HEK293 (cell line): ENCODE measurements at regions not wholly inside any gene's neighbourhood (a gene's known extent, or its start where the extent isn't known, plus 50 kb on each side); places are given as distances from the start of the nearest gene placed in this dataset.

ENCODE experiments used
- CTCF ChIA-PET: fragments of 350-600 bp; formaldehyde crosslinking; extraction: SDS; loops from one replicate; lab custom pipeline; 2021; ENCODE audit warnings: antibody characterized with exemption; lab: Yijun Ruan, JAX
- POLR2A ChIA-PET: fragments of 300-600 bp; formaldehyde crosslinking; extraction: SDS; loops from one replicate; lab custom pipeline; 2020; ENCODE audit warnings: antibody characterized with exemption, inconsistent platforms; lab: Yijun Ruan, JAX
- H3K27ac ChIP-seq: fragments of 200-500 bp; sonication (Bioruptor generic); 2 replicates; pipeline ENCODE4 v1.5.1; 2014; ENCODE audit warnings: low read depth, low read length, control low read depth, inconsistent platforms; ENCODE audit errors: extremely low read depth
- H3K36me3 ChIP-seq, 2 experiments: fragments of 200-500 bp in 1 of 2; sonication (Bioruptor generic) in 1 of 2; 1 replicate in 1 of 2; 2 replicates in 1 of 2; pipeline ENCODE4 v1.5.1; 2014 to 2017; ENCODE audit warnings: inconsistent platforms in 2 of 2, low read length in 2 of 2; ENCODE audit not compliant: control insufficient read depth in 2 of 2, insufficient read depth in 1 of 2
- H3K4me1 ChIP-seq: fragments of 200-500 bp; sonication (Bioruptor generic); 2 replicates; pipeline ENCODE4 v1.5.1; 2014; ENCODE audit warnings: mild to moderate bottlenecking, low read length, inconsistent platforms; ENCODE audit not compliant: control insufficient read depth, insufficient read depth
- H3K4me3 ChIP-seq: 2 replicates; pipeline ENCODE4 v1.5.1; 2011; ENCODE audit warnings: low read depth, mild to moderate bottlenecking, control low read depth, low read length, moderate library complexity
- H3K9me3 ChIP-seq: fragments of 200-500 bp; sonication (Bioruptor generic); 2 replicates; pipeline ENCODE4 v1.5.1; 2014; ENCODE audit warnings: low read depth, low read length, inconsistent platforms; ENCODE audit not compliant: control insufficient read depth, insufficient read depth
- CTCF ChIP-seq: fragments of 450-650 bp; formaldehyde crosslinking; IDR thresholded peaks from 2 replicates; pipeline ENCODE4 v1.5.1; 2016; ENCODE audit warnings: missing biosample characterization, missing genetic modification characterization
- GLI2 ChIP-seq: fragments of 450-650 bp; formaldehyde crosslinking; IDR thresholded peaks from 2 replicates; pipeline ENCODE4; 2017; ENCODE audit warnings: missing biosample characterization, missing genetic modification characterization, low read depth, borderline replicate concordance
- KLF9 ChIP-seq: fragments of 450-650 bp; formaldehyde crosslinking; IDR thresholded peaks from 2 replicates; pipeline ENCODE4 v1.5.1; 2016; ENCODE audit warnings: missing biosample characterization, missing genetic modification characterization, low read depth
- OVOL3 ChIP-seq: fragments of 450-650 bp; formaldehyde crosslinking; IDR thresholded peaks from 2 replicates; pipeline ENCODE4 v1.5.1; 2016; ENCODE audit warnings: missing biosample characterization, missing genetic modification characterization
- PRDM10 ChIP-seq: fragments of 450-650 bp; formaldehyde crosslinking; IDR thresholded peaks from 2 replicates; pipeline ENCODE4 v1.5.1; 2016; ENCODE audit warnings: missing biosample characterization, missing genetic modification characterization
- SP3 ChIP-seq: fragments of 450-650 bp; formaldehyde crosslinking; IDR thresholded peaks from 2 replicates; pipeline ENCODE4 v1.5.1; 2016; ENCODE audit warnings: missing biosample characterization, missing genetic modification characterization
- TRIM28 ChIP-seq: IDR thresholded peaks from 2 replicates; pipeline ENCODE4 v1.6.1; 2011; ENCODE audit warnings: low read length, control low read depth, borderline replicate concordance
- ZBTB7A ChIP-seq: fragments of 450-650 bp; formaldehyde crosslinking; IDR thresholded peaks from 2 replicates; pipeline ENCODE4 v1.5.1; 2016; ENCODE audit warnings: low read depth, missing biosample characterization, missing genetic modification characterization
- ZEB2 ChIP-seq: fragments of 450-650 bp; formaldehyde crosslinking; IDR thresholded peaks from 2 replicates; pipeline ENCODE4 v1.5.1; 2016; ENCODE audit warnings: missing biosample characterization, missing genetic modification characterization
- ZNF148 ChIP-seq: fragments of 450-650 bp; formaldehyde crosslinking; IDR thresholded peaks from 2 replicates; pipeline ENCODE4 v1.5.0; 2017; ENCODE audit warnings: missing biosample characterization, missing genetic modification characterization, borderline replicate concordance
- ZNF169 ChIP-seq: fragments of 450-650 bp; formaldehyde crosslinking; IDR thresholded peaks from 2 replicates; pipeline ENCODE4 v1.5.1; 2016; ENCODE audit warnings: missing biosample characterization, missing genetic modification characterization
- ZNF18 ChIP-seq: fragments of 450-650 bp; formaldehyde crosslinking; IDR thresholded peaks from 2 replicates; pipeline ENCODE4 v1.5.1; 2016; ENCODE audit warnings: missing biosample characterization, missing genetic modification characterization
- ZNF223 ChIP-seq: fragments of 450-650 bp; formaldehyde crosslinking; IDR thresholded peaks from 2 replicates; pipeline ENCODE4 v1.5.1; 2016; ENCODE audit warnings: missing biosample characterization, missing genetic modification characterization
- ZNF292 ChIP-seq: fragments of 450-650 bp; formaldehyde crosslinking; IDR thresholded peaks from 2 replicates; pipeline ENCODE4 v1.5.1; 2016; ENCODE audit warnings: low read depth, missing biosample characterization, missing genetic modification characterization, borderline replicate concordance
- ZNF514 ChIP-seq: fragments of 450-650 bp; formaldehyde crosslinking; IDR thresholded peaks from 2 replicates; pipeline ENCODE4 v1.5.1; 2016; ENCODE audit warnings: missing biosample characterization, missing genetic modification characterization
- ZNF549 ChIP-seq: fragments of 450-650 bp; IDR thresholded peaks from 2 replicates; pipeline ENCODE4 v1.5.1; 2018; ENCODE audit warnings: missing biosample characterization, missing genetic modification characterization, mild to moderate bottlenecking, inconsistent platforms, moderate library complexity
- ZNF555 ChIP-seq: fragments of 450-650 bp; formaldehyde crosslinking; conservative IDR thresholded peaks from 2 replicates; pipeline ENCODE4 v1.5.1; 2017; ENCODE audit warnings: missing biosample characterization, mild to moderate bottlenecking, missing genetic modification characterization, inconsistent platforms
- ZNF600 ChIP-seq: fragments of 450-650 bp; formaldehyde crosslinking; IDR thresholded peaks from 2 replicates; pipeline ENCODE4 v1.5.1; 2016; ENCODE audit warnings: missing biosample characterization, missing genetic modification characterization
- ZNF610 ChIP-seq: fragments of 450-650 bp; formaldehyde crosslinking; IDR thresholded peaks from 2 replicates; pipeline ENCODE4 v1.5.1; 2016; ENCODE audit warnings: missing biosample characterization, missing genetic modification characterization, borderline replicate concordance
- ZNF626 ChIP-seq: fragments of 450-650 bp; sonication (Bioruptor Pico); formaldehyde crosslinking; IDR thresholded peaks from 2 replicates; pipeline ENCODE4 v1.5.1; 2018; ENCODE audit warnings: missing biosample characterization, missing genetic modification characterization, inconsistent platforms
- ZNF777 ChIP-seq: fragments of 450-650 bp; formaldehyde crosslinking; IDR thresholded peaks from 2 replicates; pipeline ENCODE4 v1.5.1; 2017; ENCODE audit warnings: missing biosample characterization, missing genetic modification characterization, borderline replicate concordance
- ZSCAN30 ChIP-seq: fragments of 450-650 bp; IDR thresholded peaks from 2 replicates; pipeline ENCODE4 v1.5.1; 2018; ENCODE audit warnings: missing biosample characterization, mild to moderate bottlenecking, missing genetic modification characterization, moderate library complexity

- H3K4me3 ChIP-seq: no peak overlapping the region
- ChIA-PET CTCF (interaction anchor here (1.4 to 1.5 kb wide), 2 partner anchors 35 to 535 kb away, joined by 3 to 5 read pairs; no protein-coding TSS in a partner anchor), POLR2A (interaction anchor here (1.5 kb wide), 1 partner anchor 9 kb away, joined by 3 read pairs; no protein-coding TSS in a partner anchor)
- H3K4me1 ChIP-seq: no peaks in the 10 kb centered on the region
- H3K9me3 ChIP-seq: no peaks in the 10 kb centered on the region
- H3K27ac ChIP-seq: no peak overlapping the region
- H3K36me3 ChIP-seq: no peaks in the 10 kb centered on the region
- no peak for TF ChIP-seq OVOL3 (tag by site-specific recombination)
- TF ChIP-seq SP3: no peak
- no peak for TF ChIP-seq ZEB2 (tag by site-specific recombination)
- no peak for TF ChIP-seq TRIM28
- TF ChIP-seq GLI2 (tag by site-specific recombination): no peak
- TF ChIP-seq ZNF549 (tag by site-specific recombination): no peak
- no peak for TF ChIP-seq ZNF600
- no peak for TF ChIP-seq ZBTB7A
- TF ChIP-seq ZNF169 (tag by site-specific recombination): no peak
- TF ChIP-seq ZNF18 (tag by site-specific recombination): no peak
- no peak for TF ChIP-seq ZNF292
- TF ChIP-seq ZNF777 (tag by site-specific recombination): no peak
- TF ChIP-seq ZSCAN30 (tag by site-specific recombination): no peak
- TF ChIP-seq CTCF: no peak
- TF ChIP-seq ZNF223: no peak
- TF ChIP-seq ZNF555 (tag by site-specific recombination): no peak
- no peak for TF ChIP-seq KLF9 (tag by site-specific recombination)
- TF ChIP-seq, all 188 proteins: peak for 0
These were observed 141.9 kb upstream of the LYPLAL1 start for GRCh38 chr1:219031809-219032208.

- POLR2A ChIA-PET: no interaction called here
- no peak for TF ChIP-seq PRDM10 (tag by site-specific recombination)
- TF ChIP-seq ZNF626: no peak
- no peak for TF ChIP-seq ZNF610 (tag by site-specific recombination)
- no peak for TF ChIP-seq ZNF148 (tag by site-specific recombination)
- TF ChIP-seq ZNF514 (tag by site-specific recombination): no peak
- H3K9me3 ChIP-seq: no peaks in the 10 kb centered on the region
- CTCF ChIA-PET: interaction anchor here (0.6 kb wide), 1 partner anchor 630 kb away, joined by 5 read pairs; no protein-coding TSS in a partner anchor
- H3K4me3 ChIP-seq: no peak overlapping the region
- H3K27ac ChIP-seq: no peak overlapping the region
- no peaks in the 10 kb centered on the region for H3K4me1 ChIP-seq
- no peaks in the 10 kb centered on the region for H3K36me3 ChIP-seq
These were observed 135.3 kb upstream of the LYPLAL1 start for GRCh38 chr1:219038398-219038797.
